ENCODE measurements at regions not wholly inside any gene's neighbourhood (a gene's known extent, or its start where the extent isn't known, plus 50 kb on each side); places are given as distances from the start of the nearest gene placed in this dataset.
"Not testable (repeated sequence)": the region's sequence is repeated elsewhere in the genome, so short reads cannot be mapped to it uniquely, and the experiment has no call there.

- DNase-seq (ENCODE audit: low spot score): no peak
These were observed 114.4 kb upstream of the SLC35F3 start for GRCh38 chr1:233790121-233790520.

DNA sequence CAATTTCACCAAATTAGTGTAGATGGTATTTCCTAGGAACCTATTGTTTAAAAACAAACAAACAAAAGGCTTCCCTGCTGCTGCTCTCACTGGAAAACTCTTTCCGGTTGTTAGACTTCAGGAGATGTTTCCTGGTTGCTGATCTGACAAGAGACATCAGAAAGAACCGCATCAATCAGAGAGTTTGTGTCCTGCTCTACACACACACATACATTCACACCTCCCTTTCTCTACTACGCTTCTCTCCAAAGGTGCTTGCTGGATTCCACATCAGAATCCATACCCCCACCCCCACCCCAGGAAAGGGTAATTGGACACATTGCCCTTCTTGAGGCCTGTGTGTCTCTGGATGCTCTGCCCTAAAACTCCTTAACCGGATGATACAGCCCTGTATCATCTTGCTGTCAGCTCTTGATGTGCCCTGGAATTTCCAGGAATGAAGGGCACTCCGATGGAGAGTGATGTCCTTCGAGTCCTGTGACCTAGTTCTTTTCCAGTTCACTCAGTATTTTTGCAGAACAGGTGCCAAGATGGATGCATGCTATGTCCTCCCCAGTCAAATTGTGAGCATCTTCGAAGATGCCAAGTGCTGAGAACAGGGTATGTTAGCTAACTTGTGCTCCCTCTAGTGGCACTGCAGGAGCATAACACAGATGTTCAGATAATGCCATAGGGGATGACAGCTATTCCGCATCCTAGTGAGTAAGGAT lies 113.7 kb upstream of the SLC35F3 start:
- peak; percentile 66 for DNase-seq (ENCODE audit: low spot score)

DNA sequence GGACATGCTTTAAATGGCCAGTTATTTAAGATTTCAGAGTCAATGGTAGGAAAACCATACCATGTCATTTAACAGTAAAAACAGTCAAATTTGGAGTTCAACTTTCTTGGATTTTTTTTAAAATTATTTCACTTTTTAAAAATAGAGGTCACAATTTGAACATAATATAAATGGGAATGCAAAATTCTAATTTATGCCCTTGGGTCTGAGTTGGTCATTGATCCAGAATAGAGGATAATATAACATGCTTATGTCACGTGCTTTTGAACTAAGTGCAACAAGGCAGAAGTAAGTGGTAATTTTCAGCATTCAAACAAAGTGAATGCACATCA lies 113.1 kb upstream of the SLC35F3 start:
- DNase-seq (ENCODE audit: low spot score): no peak

- DNase-seq (ENCODE audit: low spot score): no peak
These were observed 112.8 kb upstream of the SLC35F3 start for GRCh38 chr1:233791721-233792120.

GRCh38 chr1:233794863-233795262 lies 109.6 kb upstream of the SLC35F3 start:
- no peak for DNase-seq (ENCODE audit: low spot score)

DNA sequence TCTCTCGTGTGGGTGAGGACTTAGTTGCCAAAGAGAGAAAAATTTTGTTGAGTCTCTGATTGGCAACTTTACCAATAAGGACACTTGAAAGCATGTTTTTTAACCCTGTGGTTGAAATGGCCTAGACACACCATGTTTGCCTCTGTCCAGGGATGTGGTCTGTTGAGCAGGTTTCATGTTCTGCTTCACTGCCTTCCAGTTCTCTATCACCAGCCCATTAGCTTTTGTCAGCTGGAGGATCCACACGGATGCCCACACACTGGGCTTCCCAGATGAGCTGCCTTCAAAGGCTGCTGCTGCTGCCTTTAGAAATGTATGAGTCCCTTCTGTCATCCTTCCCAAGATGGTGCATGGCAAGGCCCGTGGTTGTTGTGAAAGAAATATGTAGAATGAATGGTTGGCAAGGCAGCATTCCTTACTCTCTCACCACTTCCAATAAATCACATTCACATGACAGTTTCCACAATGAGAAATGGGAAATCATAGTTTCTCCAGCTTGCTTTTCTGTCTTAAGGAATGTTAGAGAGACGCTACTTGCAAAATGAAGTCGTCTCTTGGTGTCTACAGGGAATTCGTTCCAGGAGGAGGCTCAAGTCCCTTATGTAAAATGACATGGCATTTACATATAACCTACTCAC lies 108.2 kb upstream of the SLC35F3 start:
- DNase-seq (ENCODE audit: low spot score): no peak

DNA sequence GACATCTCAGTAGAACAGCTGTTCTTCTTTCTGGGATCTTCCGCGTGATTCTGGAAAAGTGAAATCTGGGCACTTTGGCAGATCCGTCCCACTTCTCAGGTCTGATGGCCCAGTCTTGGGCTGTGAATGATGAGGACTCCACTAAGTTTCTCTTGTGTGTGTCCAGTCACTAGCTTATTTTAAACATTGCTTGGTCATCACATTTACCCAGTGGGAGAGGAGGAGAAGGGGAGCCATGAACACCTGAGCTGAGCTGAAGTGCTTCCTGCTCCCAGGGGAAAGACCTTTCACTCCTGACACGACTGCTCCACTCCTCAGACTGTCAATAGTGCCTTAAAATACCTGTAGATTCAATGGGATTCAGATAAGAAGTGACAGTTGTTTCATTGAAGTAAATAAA lies 101.9 kb upstream of the SLC35F3 start:
- DNase-seq (ENCODE audit: low spot score): no peak

DNA sequence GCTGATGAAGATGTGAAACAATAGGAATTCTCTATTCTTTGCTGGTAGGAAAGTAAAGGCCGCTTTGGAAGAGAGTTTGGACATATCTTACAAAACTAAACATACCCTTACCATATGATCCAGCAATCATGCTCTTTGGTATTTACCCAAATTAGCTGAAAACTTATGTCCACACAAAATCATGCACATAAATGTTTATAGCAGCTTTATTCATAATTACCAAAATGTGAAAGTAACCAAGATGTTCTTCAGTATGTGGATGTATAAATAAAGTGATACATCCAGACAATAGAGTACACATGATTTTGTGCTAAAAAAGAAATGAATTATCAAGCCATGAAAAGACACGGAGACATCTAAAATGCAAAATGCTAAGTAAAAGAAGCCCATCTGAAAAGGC lies 98.7 kb upstream of the SLC35F3 start:
- DNase-seq (ENCODE audit: low spot score): no peak

DNA sequence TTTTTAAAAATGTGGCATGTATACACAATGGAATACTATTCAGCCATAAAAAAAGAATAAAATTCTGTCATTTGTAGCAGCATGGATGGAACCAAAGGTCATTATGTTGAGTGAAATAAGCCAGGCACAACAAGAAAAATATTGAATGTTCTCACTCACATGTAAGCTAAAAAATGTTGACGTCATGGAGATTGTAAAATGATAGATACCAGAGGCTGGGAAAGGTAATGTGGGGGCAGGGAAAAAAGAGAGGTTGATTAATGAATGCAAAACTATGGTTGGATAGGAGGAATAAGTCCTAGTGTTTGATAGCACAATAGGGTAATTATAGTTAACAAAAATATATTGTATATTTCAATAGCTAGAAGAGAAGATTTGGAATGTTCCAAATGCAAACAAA lies 89.1 kb upstream of the SLC35F3 start:
- no peak for DNase-seq (ENCODE audit: low spot score)

DNA sequence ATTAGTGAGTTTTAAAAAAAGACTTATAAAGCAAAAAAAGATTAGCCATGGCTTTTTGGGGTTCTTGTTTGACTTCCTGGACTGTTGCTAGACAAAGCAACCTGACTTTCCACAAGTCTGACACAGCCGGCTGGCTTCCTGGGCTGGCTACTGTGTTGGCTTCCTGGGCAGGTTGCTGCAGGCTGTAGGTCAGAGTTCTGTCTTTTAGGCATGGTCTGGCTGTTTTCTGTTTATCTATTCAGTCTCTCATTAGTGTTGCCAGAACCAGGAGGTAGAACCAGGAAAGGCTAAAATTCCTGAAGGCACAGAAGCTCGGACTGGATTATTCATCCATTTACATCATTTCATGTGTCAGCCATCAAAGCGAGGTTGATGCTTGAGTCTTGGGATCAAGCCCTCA lies 88.6 kb upstream of the SLC35F3 start:
- DNase-seq (ENCODE audit: low spot score): no peak

DNA sequence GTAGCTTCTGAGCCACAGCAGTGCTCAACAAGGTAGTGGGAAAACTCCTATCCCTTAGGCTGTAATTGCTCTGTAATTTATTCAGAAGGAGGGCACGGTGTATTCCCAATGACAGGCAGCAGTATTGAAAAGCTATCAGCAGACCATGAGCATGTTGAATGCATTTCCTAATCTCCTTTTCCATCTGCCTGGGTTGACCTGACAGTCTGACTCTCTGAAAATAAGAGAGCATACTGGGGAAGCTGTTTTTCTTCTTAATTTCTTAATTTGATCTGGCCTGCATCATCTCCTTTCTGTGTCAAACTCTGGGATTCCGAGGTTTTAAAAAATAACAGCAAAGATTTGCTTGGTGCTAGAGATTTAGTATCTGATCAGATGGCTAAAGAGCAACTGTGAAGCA lies 88.1 kb upstream of the SLC35F3 start:
- DNase-seq (ENCODE audit: low spot score): no peak

GRCh38 chr1:233819042-233819441 lies 85.4 kb upstream of the SLC35F3 start:
- no peak for DNase-seq (ENCODE audit: low spot score)

- not testable (repeated sequence) for DNase-seq (ENCODE audit: low spot score)
These were observed 80.3 kb upstream of the SLC35F3 start for GRCh38 chr1:233824179-233824578.

DNA sequence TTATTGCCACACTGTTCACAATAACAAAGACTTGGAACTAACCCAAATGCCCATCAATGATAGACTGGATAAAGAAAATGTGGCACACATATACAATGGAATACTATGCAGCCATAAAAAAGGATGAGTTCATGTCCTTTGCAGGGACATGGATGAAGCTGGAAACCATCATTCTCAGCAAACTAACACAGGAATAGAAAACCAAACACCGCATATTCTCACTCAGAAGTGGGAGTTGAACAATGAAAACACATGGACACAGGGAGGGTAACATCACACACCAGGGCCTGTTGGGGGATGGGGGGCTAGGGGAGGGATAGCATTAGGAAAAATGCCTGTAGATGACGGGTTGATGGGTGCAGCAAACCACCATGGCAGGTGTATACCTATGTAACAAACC lies 76.5 kb upstream of the SLC35F3 start:
- DNase-seq (ENCODE audit: low spot score): not testable (repeated sequence)

GRCh38 chr1:233828480-233828879 lies 76.0 kb upstream of the SLC35F3 start:
- no peak for DNase-seq (ENCODE audit: low spot score)

DNA sequence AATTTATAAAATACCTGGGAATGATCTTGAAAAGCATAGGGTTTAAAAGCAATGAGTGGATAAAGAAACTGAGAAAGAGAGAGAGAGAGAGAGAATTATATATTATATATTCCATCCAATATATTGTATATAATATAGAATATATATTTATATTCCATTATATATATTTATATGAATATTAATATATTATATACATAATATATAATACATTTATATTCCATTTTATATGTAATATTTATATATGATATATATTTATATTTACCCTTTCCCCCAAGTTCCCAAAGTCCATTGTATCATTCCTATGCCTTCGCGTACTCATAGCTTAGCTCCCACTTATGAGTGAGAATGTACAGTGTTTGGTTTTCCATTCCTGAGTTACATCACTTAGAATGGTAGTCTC lies 69.9 kb upstream of the SLC35F3 start:
- no peak for DNase-seq (ENCODE audit: low spot score)

DNA sequence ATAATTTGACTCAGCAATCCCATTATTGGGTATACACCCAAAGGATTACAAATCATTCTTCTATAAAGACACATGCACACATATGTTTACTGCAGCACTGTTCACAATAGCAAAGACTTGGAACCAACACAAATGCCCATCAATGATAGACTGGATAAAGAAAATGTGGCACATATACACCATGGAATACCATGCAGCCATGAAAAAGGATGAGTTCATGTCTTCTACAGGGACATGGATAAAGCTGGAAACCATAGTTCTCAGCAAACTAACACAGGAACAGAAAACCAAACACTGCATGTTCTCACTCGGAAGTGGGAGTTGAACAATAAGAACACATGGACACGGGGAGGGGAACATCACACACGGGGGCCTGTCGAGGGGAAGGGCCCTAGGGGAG lies 66.3 kb upstream of the SLC35F3 start:
- not testable (repeated sequence) for DNase-seq (ENCODE audit: low spot score)

DNA sequence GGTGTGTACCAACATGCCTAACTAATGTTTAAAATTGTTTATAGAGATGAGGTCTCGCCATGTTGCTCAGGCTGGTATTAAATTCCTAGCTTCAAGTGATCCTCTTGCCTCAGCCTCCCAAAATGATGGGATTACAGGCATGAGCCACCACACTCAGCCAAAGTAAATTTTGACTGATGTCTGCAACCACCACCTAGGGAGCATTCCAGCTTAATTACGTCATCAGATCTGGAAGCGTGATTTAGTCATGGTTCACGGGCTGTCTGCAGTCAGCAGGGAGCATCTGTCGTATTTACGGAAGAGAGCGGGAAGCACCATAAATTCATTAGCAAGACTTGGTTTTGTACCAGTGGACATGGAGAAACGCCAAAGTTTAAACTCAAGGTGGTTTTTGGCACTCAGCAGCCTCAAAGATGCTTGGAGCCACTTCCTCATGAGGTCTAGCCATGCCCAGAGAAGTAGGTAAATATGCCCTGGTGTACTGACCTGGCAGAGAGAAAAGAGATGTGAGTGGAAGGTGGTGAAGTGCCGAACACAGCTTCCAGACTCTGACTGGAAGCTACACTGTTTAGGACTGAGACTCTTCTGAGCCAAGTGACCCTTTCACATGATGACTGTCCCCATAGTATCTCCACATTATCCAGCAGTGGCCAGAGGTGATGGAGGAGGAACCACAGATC lies 60.8 kb upstream of the SLC35F3 start:
- DNase-seq (ENCODE audit: low spot score): peak; percentile 34

DNA sequence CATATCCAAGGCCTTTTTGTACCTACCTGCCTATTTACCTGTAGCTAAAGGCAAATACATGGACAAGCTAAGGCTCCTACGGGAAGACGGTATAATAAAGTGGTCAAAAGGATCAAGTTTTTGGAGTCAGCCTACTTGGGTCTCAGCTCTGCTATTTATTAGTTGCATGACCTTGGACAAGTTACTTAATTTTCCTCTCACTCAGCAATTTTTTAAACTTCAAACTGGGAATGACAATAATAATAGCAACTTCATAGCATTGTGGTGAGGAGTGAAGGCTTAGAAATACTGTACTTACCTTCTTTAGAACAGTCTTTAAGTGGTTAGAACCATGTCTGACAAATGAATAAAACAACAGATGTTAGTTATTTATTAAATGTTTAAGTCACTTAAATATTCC lies 60.2 kb upstream of the SLC35F3 start:
- no peak for DNase-seq (ENCODE audit: low spot score)

GRCh38 chr1:233844692-233845091 lies 59.8 kb upstream of the SLC35F3 start:
- DNase-seq (ENCODE audit: low spot score): no peak

Measured in SW480 (cell line).